GM12874 (cell line): ENCODE measurements at regions not wholly inside any gene's neighbourhood (a gene's known extent, or its start where the extent isn't known, plus 50 kb on each side); places are given as distances from the start of the nearest gene placed in this dataset.

Source experiments
- CTCF ChIP-seq: IDR thresholded peaks from 2 replicates; pipeline ENCODE4 v1.5.1; 2011; ENCODE audit warnings: low read depth, mild to moderate bottlenecking, control low read depth, low read length, moderate library complexity; ENCODE audit not compliant: insufficient read depth

DNA sequence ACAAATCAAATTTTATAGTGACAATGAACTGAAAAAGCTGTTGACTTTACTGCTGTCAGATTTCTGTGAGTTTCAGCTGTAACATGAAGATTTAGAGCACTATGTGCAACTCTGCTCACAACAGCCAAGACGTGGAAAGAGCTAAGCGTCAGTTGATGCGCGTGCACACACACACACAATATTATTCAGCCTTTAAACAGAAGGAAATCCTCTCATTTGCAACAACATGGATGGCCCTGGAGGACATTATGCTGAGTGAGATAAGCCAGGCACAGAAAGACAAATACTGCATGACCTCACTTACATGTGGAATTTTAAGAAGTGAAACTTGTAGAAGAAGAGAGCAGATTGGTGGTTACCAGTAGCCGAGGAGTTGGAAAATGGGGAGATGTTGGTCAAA is 82.8 kb upstream of the FRMD4A start:
- TF ChIP-seq CTCF: no peak

- TF ChIP-seq CTCF: no peak
Measured at GRCh38 chr10:14412624-14413023, 81.9 kb upstream of the FRMD4A start.

- no peak for TF ChIP-seq CTCF
Measured at GRCh38 chr10:14409856-14410458, 79.2 kb upstream of the FRMD4A start.

DNA sequence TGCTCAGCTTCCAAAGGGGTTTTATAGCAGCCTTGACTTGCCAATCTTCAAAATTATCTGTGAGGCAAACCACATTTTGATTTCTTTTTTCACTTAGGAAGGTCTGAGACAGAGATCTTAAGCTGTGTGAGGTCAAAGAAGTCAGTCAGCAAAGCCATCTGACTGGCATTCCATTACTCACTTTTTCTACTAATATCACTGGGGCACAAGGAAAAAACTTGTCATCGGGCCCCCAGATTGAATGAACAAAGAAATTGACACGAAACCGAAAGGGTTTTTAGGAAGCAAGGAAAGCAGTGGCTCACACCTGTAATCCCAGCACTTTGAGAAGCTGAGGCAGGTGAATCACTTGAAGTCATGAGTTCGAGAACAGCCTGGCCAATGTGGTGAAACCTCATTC is 78.5 kb upstream of the FRMD4A start:
- TF ChIP-seq CTCF: no peak

- no peak for TF ChIP-seq CTCF
Measured at GRCh38 chr10:14408139-14408538, 77.4 kb upstream of the FRMD4A start.

GRCh38 chr10:14407567-14407966 is 76.8 kb upstream of the FRMD4A start:
- TF ChIP-seq CTCF: no peak

GRCh38 chr10:14405076-14406065 is 74.6 kb upstream of the FRMD4A start:
- no peak for TF ChIP-seq CTCF
